Liver (tissue), 8 donors: ENCODE measurements at regions not wholly inside any gene's neighbourhood (a gene's known extent, or its start where the extent isn't known, plus 50 kb on each side); places are given as distances from the start of the nearest gene placed in this dataset.

Experiments used
- DNase-seq: peaks from one replicate; pipeline ENCODE4 v3.0.0-alpha.2; 2017; ENCODE audit warnings: low spot score
- H3K27ac ChIP-seq, 2 donors: one replicate each; pipeline ENCODE4 v1.7.0; 2013; ENCODE audit warnings: inconsistent platforms in 2 of 2, low read length in 2 of 2, control low read depth in 1 of 2, low read depth in 1 of 2, mild to moderate bottlenecking in 1 of 2
- H3K27me3 ChIP-seq, 4 donors: one replicate each; pipeline versions ENCODE4 v1.6.1 to v1.7.0; 2013; ENCODE audit warnings: low read length in 3 of 4, inconsistent platforms in 1 of 4, mild to moderate bottlenecking in 1 of 4, moderate library complexity in 1 of 4; ENCODE audit not compliant: control insufficient read depth in 4 of 4, insufficient read depth in 4 of 4
- H3K36me3 ChIP-seq, 4 donors: one replicate each; pipeline versions ENCODE4 v1.6.1 to v1.7.0; 2013; ENCODE audit warnings: low read length in 3 of 4, mild to moderate bottlenecking in 3 of 4, low read depth in 1 of 4, moderate library complexity in 1 of 4; ENCODE audit not compliant: control insufficient read depth in 4 of 4, insufficient read depth in 3 of 4
- H3K4me1 ChIP-seq, 4 donors: one replicate each; pipeline versions ENCODE4 v1.6.1 to v1.7.0; 2013; ENCODE audit warnings: low read length in 3 of 4, mild to moderate bottlenecking in 3 of 4, moderate library complexity in 1 of 4; ENCODE audit not compliant: control insufficient read depth in 4 of 4, insufficient read depth in 4 of 4
- H3K4me3 ChIP-seq, 3 donors: one replicate each; pipeline versions ENCODE4 v1.6.1 to v1.7.0; 2013; ENCODE audit warnings: low read length in 3 of 3, control low read depth in 1 of 3, low read depth in 1 of 3, mild to moderate bottlenecking in 1 of 3
- H3K9ac ChIP-seq, 2 donors: one replicate each; pipeline ENCODE4 v1.7.0; 2013; ENCODE audit warnings: low read length in 2 of 2, mild to moderate bottlenecking in 2 of 2, moderate library complexity in 2 of 2, control low read depth in 1 of 2, low read depth in 1 of 2
- H3K9me3 ChIP-seq, 4 donors: one replicate each; pipeline versions ENCODE4 v1.6.1 to v1.7.0; 2013; ENCODE audit warnings: low read length in 3 of 4; ENCODE audit not compliant: control insufficient read depth in 4 of 4
- EGR1 ChIP-seq, 2 donors: IDR thresholded peaks; 2 replicates each; pipeline ENCODE4 v1.6.1; 2016 to 2018; ENCODE audit warnings: antibody characterized with exemption in 2 of 2, low read depth in 2 of 2
- FOXA1 ChIP-seq: IDR thresholded peaks from 2 replicates; pipeline ENCODE4 v1.6.1; 2016; ENCODE audit warnings: antibody characterized with exemption
- FOXA2 ChIP-seq: IDR thresholded peaks from 2 replicates; pipeline ENCODE4 v1.6.1; 2016; ENCODE audit warnings: antibody characterized with exemption
- GABPA ChIP-seq, 2 donors: IDR thresholded peaks in 1 of 2; conservative IDR thresholded peaks in 1 of 2; 2 replicates each; pipeline ENCODE4 v1.6.1; 2016; ENCODE audit warnings: antibody characterized with exemption in 2 of 2, mild to moderate bottlenecking in 1 of 2, moderate library complexity in 1 of 2
- HNF4A ChIP-seq, 2 donors: conservative IDR thresholded peaks; 2 replicates each; pipeline ENCODE4 v1.6.1; 2016; ENCODE audit warnings: antibody characterized with exemption in 2 of 2, mild to moderate bottlenecking in 2 of 2
- HNF4G ChIP-seq: IDR thresholded peaks from 2 replicates; pipeline ENCODE4 v1.6.1; 2016; ENCODE audit warnings: antibody characterized with exemption
- JUND ChIP-seq, 2 donors: IDR thresholded peaks; 2 replicates each; pipeline ENCODE4 v1.6.1; 2016; ENCODE audit warnings: antibody characterized with exemption in 2 of 2
- NR2F2 ChIP-seq: IDR thresholded peaks from 2 replicates; pipeline ENCODE4 v1.6.1; 2016; ENCODE audit warnings: antibody characterized with exemption
- RAD21 ChIP-seq, 2 donors: IDR thresholded peaks; 2 replicates each; pipeline ENCODE4 v1.6.1; 2016; ENCODE audit warnings: antibody characterized with exemption in 2 of 2, mild to moderate bottlenecking in 2 of 2
- RXRA ChIP-seq, 2 donors: IDR thresholded peaks; 2 replicates each; pipeline ENCODE4 v1.6.1; 2017 to 2018; ENCODE audit warnings: antibody characterized with exemption in 2 of 2, mild to moderate bottlenecking in 1 of 2
- SP1 ChIP-seq: IDR thresholded peaks from 2 replicates; pipeline ENCODE4 v1.6.1; 2018; ENCODE audit warnings: antibody characterized with exemption, mild to moderate bottlenecking
- TAF1 ChIP-seq: conservative IDR thresholded peaks from 2 replicates; pipeline ENCODE4 v1.6.1; 2016; ENCODE audit warnings: antibody characterized with exemption, mild to moderate bottlenecking
- YY1 ChIP-seq: IDR thresholded peaks from 2 replicates; pipeline ENCODE4 v1.6.1; 2016; ENCODE audit warnings: antibody characterized with exemption, mild to moderate bottlenecking
- WGBS: extraction: QIAGEN DNeasy Blood & Tissue Kit; methylation state at CpG from one replicate; pipeline ENCODE4 v1.1.7; 2013; 5-methylcytosine and 5-hydroxymethylcytosine counted together
- TF ChIP-seq, protein P1 (sequence below): IDR thresholded peaks from 2 replicates; pipeline ENCODE4 v1.6.1; 2016; ENCODE audit warnings: antibody characterized with exemption
- TF ChIP-seq, protein P2 (sequence below): IDR thresholded peaks from 2 replicates; pipeline ENCODE4 v1.6.1; 2016; ENCODE audit warnings: antibody characterized with exemption
- TF ChIP-seq, protein P3 (sequence below): IDR thresholded peaks from 2 replicates; pipeline ENCODE4 v1.6.1; 2016; ENCODE audit warnings: antibody characterized with exemption, mild to moderate bottlenecking
- TF ChIP-seq, protein P4 (sequence below): IDR thresholded peaks from 2 replicates; pipeline ENCODE4 v1.6.1; 2016; ENCODE audit warnings: antibody characterized with exemption
- TF ChIP-seq, protein P5 (sequence below): fragments of 150-350 bp; IDR thresholded peaks from 2 replicates; pipeline ENCODE4 v1.5.1; 2017; ENCODE audit warnings: improper control_type of control experiment, low read depth, low read length; ENCODE audit not compliant: missing input control
- donor health status: healthy.
- donor health status: healthy.
- donor health status: healthy.
- donor health status: healthy.
- donor health status: healthy.

DNA sequence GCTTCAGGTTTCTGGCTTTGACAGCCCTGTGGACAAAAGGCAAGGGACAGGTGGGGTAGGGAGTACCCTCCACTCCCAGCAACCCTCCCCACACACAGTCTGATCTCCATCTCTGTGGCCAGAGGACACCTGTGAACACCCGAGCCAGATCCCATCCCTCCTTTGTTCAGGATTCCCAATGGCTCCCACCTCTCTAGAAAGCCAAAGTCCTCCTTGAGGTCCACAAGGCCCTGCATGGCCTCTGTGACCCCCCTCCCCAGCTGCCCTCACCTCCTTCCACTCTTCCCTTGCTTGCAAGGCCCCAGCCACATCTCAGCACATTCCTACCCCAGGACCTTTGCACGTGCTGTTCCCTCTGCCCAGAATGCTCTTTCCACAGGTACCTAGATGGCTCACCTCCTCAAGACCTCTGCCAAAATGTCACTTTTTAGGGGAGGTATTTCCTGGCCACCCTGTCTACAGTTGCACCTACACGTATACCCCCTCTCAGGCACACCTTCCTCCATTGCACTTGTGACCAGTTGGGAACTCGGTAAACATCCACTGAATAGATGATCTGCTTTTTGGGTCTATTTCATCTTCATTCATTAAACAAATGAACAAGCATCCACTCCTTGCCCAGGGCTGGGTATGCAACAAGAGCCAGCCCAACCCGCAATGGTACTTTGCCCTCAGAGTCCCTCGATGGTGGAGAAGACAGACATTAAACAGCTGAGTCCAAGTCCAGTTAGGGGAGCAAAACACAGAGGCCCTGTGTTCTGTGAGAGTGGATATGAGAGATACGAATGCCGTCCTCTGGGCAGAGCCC is 107.0 kb downstream of the CRLF3 start (continued):
- TF ChIP-seq, protein P1, sequence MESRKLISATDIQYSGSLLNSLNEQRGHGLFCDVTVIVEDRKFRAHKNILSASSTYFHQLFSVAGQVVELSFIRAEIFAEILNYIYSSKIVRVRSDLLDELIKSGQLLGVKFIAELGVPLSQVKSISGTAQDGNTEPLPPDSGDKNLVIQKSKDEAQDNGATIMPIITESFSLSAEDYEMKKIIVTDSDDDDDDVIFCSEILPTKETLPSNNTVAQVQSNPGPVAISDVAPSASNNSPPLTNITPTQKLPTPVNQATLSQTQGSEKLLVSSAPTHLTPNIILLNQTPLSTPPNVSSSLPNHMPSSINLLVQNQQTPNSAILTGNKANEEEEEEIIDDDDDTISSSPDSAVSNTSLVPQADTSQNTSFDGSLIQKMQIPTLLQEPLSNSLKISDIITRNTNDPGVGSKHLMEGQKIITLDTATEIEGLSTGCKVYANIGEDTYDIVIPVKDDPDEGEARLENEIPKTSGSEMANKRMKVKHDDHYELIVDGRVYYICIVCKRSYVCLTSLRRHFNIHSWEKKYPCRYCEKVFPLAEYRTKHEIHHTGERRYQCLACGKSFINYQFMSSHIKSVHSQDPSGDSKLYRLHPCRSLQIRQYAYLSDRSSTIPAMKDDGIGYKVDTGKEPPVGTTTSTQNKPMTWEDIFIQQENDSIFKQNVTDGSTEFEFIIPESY, result no peak
- TF ChIP-seq TAF1 (no peak), NR2F2 (no peak), RXRA (IDR thresholded peaks at IDR 0.05) (no peak)
- TF ChIP-seq, protein P2, sequence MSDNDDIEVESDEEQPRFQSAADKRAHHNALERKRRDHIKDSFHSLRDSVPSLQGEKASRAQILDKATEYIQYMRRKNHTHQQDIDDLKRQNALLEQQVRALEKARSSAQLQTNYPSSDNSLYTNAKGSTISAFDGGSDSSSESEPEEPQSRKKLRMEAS, result no peak

DNA sequence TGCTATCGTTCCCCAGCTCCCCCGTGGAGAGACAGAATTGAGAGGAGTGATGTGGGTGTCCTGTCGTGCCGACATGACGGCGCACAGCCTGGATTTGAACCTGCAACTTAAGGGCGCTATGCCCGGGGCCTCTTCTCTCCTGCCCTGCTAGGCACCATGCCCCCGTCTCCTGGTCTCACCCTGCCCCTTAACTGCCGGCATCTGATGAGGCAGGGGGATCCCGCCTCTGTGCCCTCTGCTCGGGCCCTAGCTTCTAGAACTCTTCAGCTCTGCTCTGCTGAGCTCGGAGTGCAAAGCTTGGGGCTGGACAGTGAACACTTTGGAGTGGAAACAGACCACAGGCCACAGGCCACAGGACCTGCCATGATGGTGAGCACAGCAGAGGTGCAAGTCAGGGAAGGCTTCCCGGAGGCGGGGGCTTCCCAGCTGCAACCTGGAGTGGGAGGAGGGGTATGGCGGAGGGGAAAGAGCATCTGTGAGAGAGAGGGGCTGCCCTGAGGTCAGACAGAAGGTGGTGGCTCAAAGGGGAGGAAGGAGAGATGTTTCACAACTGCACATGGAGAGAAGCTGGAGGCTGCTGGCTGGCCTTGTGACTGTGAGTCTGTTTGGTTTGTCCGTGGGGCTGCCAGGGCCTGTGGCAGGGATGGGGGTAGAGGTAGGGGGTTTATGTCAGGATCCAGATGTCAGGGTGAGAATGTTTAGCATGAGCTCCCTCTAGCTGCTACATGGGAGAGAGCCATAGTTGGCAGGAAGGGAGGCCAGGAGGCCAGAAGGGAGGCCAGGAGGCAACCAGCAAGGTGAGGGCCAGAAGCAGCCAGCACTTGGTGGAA is 107.8 kb downstream of the CRLF3 start:
- H3K4me3 ChIP-seq, result no peak overlapping the region
- no peaks in the 10 kb centered on the region for H3K9me3 ChIP-seq
- H3K36me3 ChIP-seq, result no peaks in the 10 kb centered on the region
- 90% methylated on average over 17 of the region's 17 CpGs for WGBS
- no peak overlapping the region for H3K9ac ChIP-seq
- TF ChIP-seq, protein P3, sequence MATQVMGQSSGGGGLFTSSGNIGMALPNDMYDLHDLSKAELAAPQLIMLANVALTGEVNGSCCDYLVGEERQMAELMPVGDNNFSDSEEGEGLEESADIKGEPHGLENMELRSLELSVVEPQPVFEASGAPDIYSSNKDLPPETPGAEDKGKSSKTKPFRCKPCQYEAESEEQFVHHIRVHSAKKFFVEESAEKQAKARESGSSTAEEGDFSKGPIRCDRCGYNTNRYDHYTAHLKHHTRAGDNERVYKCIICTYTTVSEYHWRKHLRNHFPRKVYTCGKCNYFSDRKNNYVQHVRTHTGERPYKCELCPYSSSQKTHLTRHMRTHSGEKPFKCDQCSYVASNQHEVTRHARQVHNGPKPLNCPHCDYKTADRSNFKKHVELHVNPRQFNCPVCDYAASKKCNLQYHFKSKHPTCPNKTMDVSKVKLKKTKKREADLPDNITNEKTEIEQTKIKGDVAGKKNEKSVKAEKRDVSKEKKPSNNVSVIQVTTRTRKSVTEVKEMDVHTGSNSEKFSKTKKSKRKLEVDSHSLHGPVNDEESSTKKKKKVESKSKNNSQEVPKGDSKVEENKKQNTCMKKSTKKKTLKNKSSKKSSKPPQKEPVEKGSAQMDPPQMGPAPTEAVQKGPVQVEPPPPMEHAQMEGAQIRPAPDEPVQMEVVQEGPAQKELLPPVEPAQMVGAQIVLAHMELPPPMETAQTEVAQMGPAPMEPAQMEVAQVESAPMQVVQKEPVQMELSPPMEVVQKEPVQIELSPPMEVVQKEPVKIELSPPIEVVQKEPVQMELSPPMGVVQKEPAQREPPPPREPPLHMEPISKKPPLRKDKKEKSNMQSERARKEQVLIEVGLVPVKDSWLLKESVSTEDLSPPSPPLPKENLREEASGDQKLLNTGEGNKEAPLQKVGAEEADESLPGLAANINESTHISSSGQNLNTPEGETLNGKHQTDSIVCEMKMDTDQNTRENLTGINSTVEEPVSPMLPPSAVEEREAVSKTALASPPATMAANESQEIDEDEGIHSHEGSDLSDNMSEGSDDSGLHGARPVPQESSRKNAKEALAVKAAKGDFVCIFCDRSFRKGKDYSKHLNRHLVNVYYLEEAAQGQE, result no peak
- TF ChIP-seq EGR1 (IDR thresholded peaks at IDR 0.05; ENCODE audit: low read depth in 2 of 2), result no peak
- no peak for TF ChIP-seq NR2F2
- TF ChIP-seq YY1, result no peak
- no peak for TF ChIP-seq GABPA (IDR thresholded peaks at IDR 0.05 in 1 of 2, conservative IDR thresholded peaks at IDR 0.05 in 1 of 2)
- TF ChIP-seq, protein P4, sequence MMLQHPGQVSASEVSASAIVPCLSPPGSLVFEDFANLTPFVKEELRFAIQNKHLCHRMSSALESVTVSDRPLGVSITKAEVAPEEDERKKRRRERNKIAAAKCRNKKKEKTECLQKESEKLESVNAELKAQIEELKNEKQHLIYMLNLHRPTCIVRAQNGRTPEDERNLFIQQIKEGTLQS, result no peak
- TF ChIP-seq FOXA2, result no peak
- no peak for TF ChIP-seq HNF4G
- TF ChIP-seq HNF4A (conservative IDR thresholded peaks at IDR 0.05), result no peak
- no peak for TF ChIP-seq RAD21 (IDR thresholded peaks at IDR 0.05)
- no peak for TF ChIP-seq RXRA (IDR thresholded peaks at IDR 0.05)
- no peak for TF ChIP-seq FOXA1
- TF ChIP-seq SP1, result no peak
- TF ChIP-seq, protein P1, result no peak
- TF ChIP-seq, protein P2, result no peak
- no peak for TF ChIP-seq JUND (IDR thresholded peaks at IDR 0.05)
- TF ChIP-seq, protein P5, sequence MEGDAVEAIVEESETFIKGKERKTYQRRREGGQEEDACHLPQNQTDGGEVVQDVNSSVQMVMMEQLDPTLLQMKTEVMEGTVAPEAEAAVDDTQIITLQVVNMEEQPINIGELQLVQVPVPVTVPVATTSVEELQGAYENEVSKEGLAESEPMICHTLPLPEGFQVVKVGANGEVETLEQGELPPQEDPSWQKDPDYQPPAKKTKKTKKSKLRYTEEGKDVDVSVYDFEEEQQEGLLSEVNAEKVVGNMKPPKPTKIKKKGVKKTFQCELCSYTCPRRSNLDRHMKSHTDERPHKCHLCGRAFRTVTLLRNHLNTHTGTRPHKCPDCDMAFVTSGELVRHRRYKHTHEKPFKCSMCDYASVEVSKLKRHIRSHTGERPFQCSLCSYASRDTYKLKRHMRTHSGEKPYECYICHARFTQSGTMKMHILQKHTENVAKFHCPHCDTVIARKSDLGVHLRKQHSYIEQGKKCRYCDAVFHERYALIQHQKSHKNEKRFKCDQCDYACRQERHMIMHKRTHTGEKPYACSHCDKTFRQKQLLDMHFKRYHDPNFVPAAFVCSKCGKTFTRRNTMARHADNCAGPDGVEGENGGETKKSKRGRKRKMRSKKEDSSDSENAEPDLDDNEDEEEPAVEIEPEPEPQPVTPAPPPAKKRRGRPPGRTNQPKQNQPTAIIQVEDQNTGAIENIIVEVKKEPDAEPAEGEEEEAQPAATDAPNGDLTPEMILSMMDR, result no peak
- TF ChIP-seq TAF1, result no peak
- H3K4me1 ChIP-seq, result no peaks in the 10 kb centered on the region
- H3K27ac ChIP-seq, result no peak overlapping the region
- no peaks in the 10 kb centered on the region for H3K27me3 ChIP-seq
- DNase-seq, result no peak
